ENCODE measurements at regions not wholly inside any gene's neighbourhood (a gene's known extent, or its start where the extent isn't known, plus 50 kb on each side); places are given as distances from the start of the nearest gene placed in this dataset.

DNA sequence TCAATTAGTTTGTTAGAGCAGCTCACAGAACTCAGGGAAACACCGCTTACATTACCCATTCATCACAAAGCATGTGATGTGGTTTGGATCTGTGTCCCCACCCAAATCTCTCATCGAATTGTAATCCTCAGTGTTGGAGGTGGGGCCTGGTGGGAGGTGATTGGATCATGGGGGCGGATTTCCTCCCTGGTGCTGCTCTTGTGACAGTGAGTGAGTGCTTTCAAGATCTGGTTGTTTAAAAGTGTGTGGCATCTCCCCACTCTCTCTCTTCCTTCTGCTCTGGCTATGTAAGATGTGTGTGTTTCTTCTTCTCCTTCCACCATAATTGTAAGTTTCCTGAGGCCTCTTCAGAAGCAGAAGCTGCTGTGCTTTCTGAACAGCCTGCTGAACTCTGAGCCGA, 63.5 kb upstream of the AGPS start:
- no peak overlapping the region for H3K4me2 ChIP-seq
- H2AFZ ChIP-seq (replicated peaks): no peak overlapping the region
- Mint-ChIP-seq H3K36me3 (no peaks in the 10 kb centered on the region), H3K4me1 (peaks cover 7% of the 10 kb centered on the region), H3K27me3 (ENCODE audit: insufficient read depth, low read depth) (peaks cover 2% of the 10 kb centered on the region), H3K9me3 (no peaks in the 10 kb centered on the region), H3K4me3 (no peak overlapping the region), H3K27ac (no peak overlapping the region)
- H4K20me1 ChIP-seq (ENCODE audit: low read depth): no peaks in the 10 kb centered on the region
- TF ChIP-seq, protein P1, sequence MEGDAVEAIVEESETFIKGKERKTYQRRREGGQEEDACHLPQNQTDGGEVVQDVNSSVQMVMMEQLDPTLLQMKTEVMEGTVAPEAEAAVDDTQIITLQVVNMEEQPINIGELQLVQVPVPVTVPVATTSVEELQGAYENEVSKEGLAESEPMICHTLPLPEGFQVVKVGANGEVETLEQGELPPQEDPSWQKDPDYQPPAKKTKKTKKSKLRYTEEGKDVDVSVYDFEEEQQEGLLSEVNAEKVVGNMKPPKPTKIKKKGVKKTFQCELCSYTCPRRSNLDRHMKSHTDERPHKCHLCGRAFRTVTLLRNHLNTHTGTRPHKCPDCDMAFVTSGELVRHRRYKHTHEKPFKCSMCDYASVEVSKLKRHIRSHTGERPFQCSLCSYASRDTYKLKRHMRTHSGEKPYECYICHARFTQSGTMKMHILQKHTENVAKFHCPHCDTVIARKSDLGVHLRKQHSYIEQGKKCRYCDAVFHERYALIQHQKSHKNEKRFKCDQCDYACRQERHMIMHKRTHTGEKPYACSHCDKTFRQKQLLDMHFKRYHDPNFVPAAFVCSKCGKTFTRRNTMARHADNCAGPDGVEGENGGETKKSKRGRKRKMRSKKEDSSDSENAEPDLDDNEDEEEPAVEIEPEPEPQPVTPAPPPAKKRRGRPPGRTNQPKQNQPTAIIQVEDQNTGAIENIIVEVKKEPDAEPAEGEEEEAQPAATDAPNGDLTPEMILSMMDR (IDR thresholded peaks at IDR 0.05): no peak
- TF ChIP-seq EZH2 (IDR thresholded peaks at IDR 0.05) (no peak), EZH2phosphoT487 (IDR thresholded peaks at IDR 0.05) (no peak)
- no peak overlapping the region for H3K4me3 ChIP-seq
- H3F3A ChIP-seq (ENCODE audit: low read depth): no peaks in the 10 kb centered on the region
- H3K36me3 ChIP-seq: no peaks in the 10 kb centered on the region
- H3K4me1 ChIP-seq: peaks cover 6% of the 10 kb centered on the region
- H3K79me2 ChIP-seq (ENCODE audit: low read depth): no peaks in the 10 kb centered on the region
- DNase-seq (ENCODE audit: low spot score): no peak
- H3K9ac ChIP-seq: no peak overlapping the region
- H3K27me3 ChIP-seq: no peaks in the 10 kb centered on the region
- H3K27ac ChIP-seq: no peak overlapping the region
- no peaks in the 10 kb centered on the region for H3K9me3 ChIP-seq (ENCODE audit: low read depth)

DNA sequence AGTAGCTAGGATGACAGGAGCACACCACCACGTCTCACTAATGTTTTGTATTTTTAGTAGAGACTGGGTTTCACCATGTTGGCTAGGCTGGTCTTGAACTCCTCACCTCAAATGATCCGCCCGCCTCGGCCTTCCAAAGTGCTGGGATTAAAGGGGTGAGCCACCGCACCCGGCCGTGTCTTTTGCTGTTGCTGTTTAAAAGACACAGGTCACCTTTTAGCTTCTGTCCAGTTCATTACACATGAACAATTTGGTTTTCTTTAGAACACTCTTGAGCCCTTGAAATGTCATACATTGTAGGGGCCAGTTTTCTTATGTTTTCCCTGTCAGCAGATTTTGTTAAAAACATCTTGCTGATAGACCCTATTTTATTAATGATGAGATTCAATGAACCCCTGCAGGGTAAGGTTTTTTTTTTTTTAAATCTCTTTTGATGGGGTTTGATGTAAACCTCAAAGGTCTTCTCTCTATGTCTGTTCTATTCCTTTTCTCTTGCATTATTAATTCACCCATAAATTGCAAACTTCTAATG, 61.0 kb upstream of the AGPS start:
- Histone ChIP-seq H3K4me3 (no peak overlapping the region), H4K20me1 (ENCODE audit: low read depth) (no peaks in the 10 kb centered on the region), H3K4me2 (peak overlapping the region; percentile 9), H3K9me3 (ENCODE audit: low read depth) (no peaks in the 10 kb centered on the region), H3K9ac (no peak overlapping the region), H3K4me1 (peaks cover 6% of the 10 kb centered on the region), H3K79me2 (ENCODE audit: low read depth) (no peaks in the 10 kb centered on the region), H3K27me3 (no peaks in the 10 kb centered on the region), H3K27ac (no peak overlapping the region), H3F3A (ENCODE audit: low read depth) (no peaks in the 10 kb centered on the region), H2AFZ (replicated peaks) (no peak overlapping the region), H3K36me3 (no peaks in the 10 kb centered on the region)
- no peaks in the 10 kb centered on the region for H3K9me3 Mint-ChIP-seq
- TF ChIP-seq EZH2phosphoT487 (IDR thresholded peaks at IDR 0.05): no peak
- no peak for TF ChIP-seq EZH2 (IDR thresholded peaks at IDR 0.05)
- TF ChIP-seq, protein P1 (IDR thresholded peaks at IDR 0.05): no peak
- H3K36me3 Mint-ChIP-seq: no peaks in the 10 kb centered on the region
- H3K4me3 Mint-ChIP-seq: no peak overlapping the region
- peak overlapping the region; percentile 75 for H3K27ac Mint-ChIP-seq
- peaks cover 2% of the 10 kb centered on the region for H3K27me3 Mint-ChIP-seq (ENCODE audit: insufficient read depth, low read depth)
- peak; percentile 40 for DNase-seq (ENCODE audit: low spot score)
- peaks cover 7% of the 10 kb centered on the region for H3K4me1 Mint-ChIP-seq

GRCh38 chr2:177332026-177332991, 60.3 kb upstream of the AGPS start:
- H3K79me2 ChIP-seq (ENCODE audit: low read depth): no peaks in the 10 kb centered on the region
- H2AFZ ChIP-seq (replicated peaks): no peak overlapping the region
- H3K4me3 ChIP-seq: no peak overlapping the region
- TF ChIP-seq, protein P1 (IDR thresholded peaks at IDR 0.05): peak; percentile 69
- TF ChIP-seq EZH2phosphoT487 (IDR thresholded peaks at IDR 0.05): no peak
- peak; percentile 69 for DNase-seq (ENCODE audit: low spot score)
- H3K27me3 ChIP-seq: no peaks in the 10 kb centered on the region
- H3K27ac ChIP-seq: no peak overlapping the region
- H3K9me3 ChIP-seq (ENCODE audit: low read depth): no peaks in the 10 kb centered on the region
- H3K27me3 Mint-ChIP-seq (ENCODE audit: insufficient read depth, low read depth): peaks cover 2% of the 10 kb centered on the region
- no peak overlapping the region for H3K4me3 Mint-ChIP-seq
- H3K4me1 ChIP-seq: peaks cover 6% of the 10 kb centered on the region
- peak overlapping the region; percentile 19 for H3K27ac Mint-ChIP-seq
- H3K9me3 Mint-ChIP-seq: no peaks in the 10 kb centered on the region
- H3K36me3 Mint-ChIP-seq: no peaks in the 10 kb centered on the region
- peak overlapping the region; percentile 9 for H3K4me2 ChIP-seq
- H3K4me1 Mint-ChIP-seq: peaks cover 7% of the 10 kb centered on the region
- H3K9ac ChIP-seq: no peak overlapping the region
- H3F3A ChIP-seq (ENCODE audit: low read depth): no peaks in the 10 kb centered on the region
- H3K36me3 ChIP-seq: no peaks in the 10 kb centered on the region
- H4K20me1 ChIP-seq (ENCODE audit: low read depth): no peaks in the 10 kb centered on the region
